Fibroblast of lung (primary cell): ENCODE measurements at regions not wholly inside any gene's neighbourhood (a gene's known extent, or its start where the extent isn't known, plus 50 kb on each side); places are given as distances from the start of the nearest gene placed in this dataset.

Experiments
- EZH2 ChIP-seq: IDR thresholded peaks from 2 replicates; pipeline ENCODE4 v1.5.1; 2012; ENCODE audit warnings: low read length, control low read depth, mild to moderate bottlenecking; ENCODE audit errors: missing control alignments
- TF ChIP-seq, protein P1 (sequence below), 2 donors: IDR thresholded peaks in 1 of 2; conservative IDR thresholded peaks in 1 of 2; 1 replicate in 1 of 2; 2 replicates in 1 of 2; pipeline ENCODE4 v1.5.1; 2011 to 2012; ENCODE audit warnings: low read length in 2 of 2, control low read depth in 1 of 2, inconsistent platforms in 1 of 2, low read depth in 1 of 2, mild to moderate bottlenecking in 1 of 2

DNA sequence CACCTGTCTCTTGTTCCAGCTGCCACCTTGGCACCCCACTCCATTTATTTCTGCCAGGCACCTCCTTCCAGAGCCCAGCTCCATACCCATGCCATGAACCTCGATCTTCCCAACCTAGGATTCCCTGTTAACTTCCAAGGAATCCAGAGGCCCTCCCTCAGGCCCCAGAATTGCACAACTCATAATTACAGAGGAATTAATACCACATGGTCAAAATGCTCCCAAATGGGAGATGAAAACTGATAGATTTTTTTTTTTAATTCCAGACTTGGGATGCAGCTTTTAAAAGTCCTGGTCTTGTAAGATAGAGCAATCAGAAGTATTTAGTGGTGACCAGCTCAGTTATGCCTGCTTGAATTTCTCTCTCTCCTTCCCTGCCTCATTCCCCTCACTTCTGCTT lies 96.2 kb upstream of the CCDC112 start:
- TF ChIP-seq, protein P1, sequence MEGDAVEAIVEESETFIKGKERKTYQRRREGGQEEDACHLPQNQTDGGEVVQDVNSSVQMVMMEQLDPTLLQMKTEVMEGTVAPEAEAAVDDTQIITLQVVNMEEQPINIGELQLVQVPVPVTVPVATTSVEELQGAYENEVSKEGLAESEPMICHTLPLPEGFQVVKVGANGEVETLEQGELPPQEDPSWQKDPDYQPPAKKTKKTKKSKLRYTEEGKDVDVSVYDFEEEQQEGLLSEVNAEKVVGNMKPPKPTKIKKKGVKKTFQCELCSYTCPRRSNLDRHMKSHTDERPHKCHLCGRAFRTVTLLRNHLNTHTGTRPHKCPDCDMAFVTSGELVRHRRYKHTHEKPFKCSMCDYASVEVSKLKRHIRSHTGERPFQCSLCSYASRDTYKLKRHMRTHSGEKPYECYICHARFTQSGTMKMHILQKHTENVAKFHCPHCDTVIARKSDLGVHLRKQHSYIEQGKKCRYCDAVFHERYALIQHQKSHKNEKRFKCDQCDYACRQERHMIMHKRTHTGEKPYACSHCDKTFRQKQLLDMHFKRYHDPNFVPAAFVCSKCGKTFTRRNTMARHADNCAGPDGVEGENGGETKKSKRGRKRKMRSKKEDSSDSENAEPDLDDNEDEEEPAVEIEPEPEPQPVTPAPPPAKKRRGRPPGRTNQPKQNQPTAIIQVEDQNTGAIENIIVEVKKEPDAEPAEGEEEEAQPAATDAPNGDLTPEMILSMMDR (conservative IDR thresholded peaks at IDR 0.05 in 1 of 2, IDR thresholded peaks at IDR 0.05 in 1 of 2; ENCODE audit: low read depth in 1 of 2, low read length in 2 of 2) = no peak
- no peak for TF ChIP-seq EZH2
